ENCODE measurements at regions not wholly inside any gene's neighbourhood (a gene's known extent, or its start where the extent isn't known, plus 50 kb on each side); places are given as distances from the start of the nearest gene placed in this dataset.
"Not testable (repeated sequence)": the region's sequence is repeated elsewhere in the genome, so short reads cannot be mapped to it uniquely, and the experiment has no call there.

GRCh38 chr18:39594206-39594605 lies 2028.6 kb upstream of the CELF4 start:
- DNase-seq: no peak
- no peaks in the 10 kb centered on the region for H3K4me1 Mint-ChIP-seq
- no peak overlapping the region for H3K27ac Mint-ChIP-seq
- no peak overlapping the region for H3K4me3 Mint-ChIP-seq
- no peaks in the 10 kb centered on the region for H3K27me3 Mint-ChIP-seq
- no peak for ATAC-seq
- peaks cover 9 to 14% of the 10 kb centered on the region in 2 donors for H3K9me3 Mint-ChIP-seq

GRCh38 chr18:39591649-39592048 lies 2026.1 kb upstream of the CELF4 start:
- no peaks in the 10 kb centered on the region for H3K27me3 Mint-ChIP-seq
- DNase-seq: no peak
- H3K27ac Mint-ChIP-seq: no peak overlapping the region
- H3K4me3 Mint-ChIP-seq: no peak overlapping the region
- peaks cover 9% of the 10 kb centered on the region in 2 donors for H3K9me3 Mint-ChIP-seq
- no peak for ATAC-seq
- H3K4me1 Mint-ChIP-seq: no peaks in the 10 kb centered on the region

- no peaks in the 10 kb centered on the region for H3K4me1 Mint-ChIP-seq
- H3K27ac Mint-ChIP-seq: no peak overlapping the region
- no peak for DNase-seq
- ATAC-seq: no peak
- no peak overlapping the region for H3K4me3 Mint-ChIP-seq
- peaks cover 9% of the 10 kb centered on the region in 2 donors for H3K9me3 Mint-ChIP-seq
- H3K27me3 Mint-ChIP-seq: no peaks in the 10 kb centered on the region
Observed at GRCh38 chr18:39589496-39589895, 2023.9 kb upstream of the CELF4 start.

GRCh38 chr18:39587586-39587985 lies 2022.0 kb upstream of the CELF4 start:
- H3K9me3 Mint-ChIP-seq: peaks cover 4 to 9% of the 10 kb centered on the region in 2 donors
- H3K4me1 Mint-ChIP-seq: no peaks in the 10 kb centered on the region
- H3K4me3 Mint-ChIP-seq: no peak overlapping the region
- H3K27ac Mint-ChIP-seq: no peak overlapping the region
- no peak for DNase-seq
- no peaks in the 10 kb centered on the region for H3K27me3 Mint-ChIP-seq
- ATAC-seq: no peak

GRCh38 chr18:39586741-39587140 lies 2021.1 kb upstream of the CELF4 start:
- Mint-ChIP-seq H3K27me3 (no peaks in the 10 kb centered on the region), H3K4me1 (no peaks in the 10 kb centered on the region), H3K27ac (no peak overlapping the region), H3K9me3 (peaks cover 3 to 4% of the 10 kb centered on the region in 2 donors), H3K4me3 (no peak overlapping the region)
- no peak for ATAC-seq
- DNase-seq: no peak

- DNase-seq (no peak), ATAC-seq (no peak)
- H3K27ac Mint-ChIP-seq: no peak overlapping the region
- no peak overlapping the region for H3K4me3 Mint-ChIP-seq
- H3K4me1 Mint-ChIP-seq: no peaks in the 10 kb centered on the region
- no peaks in the 10 kb centered on the region for H3K9me3 Mint-ChIP-seq
- H3K27me3 Mint-ChIP-seq: no peaks in the 10 kb centered on the region
Observed at GRCh38 chr18:39574897-39575296, 2009.3 kb upstream of the CELF4 start.

- DNase-seq (peak in 1 of 2 donors; percentile 0), ATAC-seq (no peak)
- H3K4me1 Mint-ChIP-seq: no peaks in the 10 kb centered on the region
Observed at GRCh38 chr18:39571511-39571910, 2005.9 kb upstream of the CELF4 start.

GRCh38 chr18:39565551-39566230 lies 2000.1 kb upstream of the CELF4 start:
- H3K27me3 Mint-ChIP-seq, H3K27ac Mint-ChIP-seq, ATAC-seq, H3K4me3 Mint-ChIP-seq, H3K4me1 Mint-ChIP-seq, DNase-seq, H3K9me3 Mint-ChIP-seq: not testable (repeated sequence)

More at GRCh38 chr18:39571511-39571910, 2005.9 kb upstream of the CELF4 start:
- H3K27ac Mint-ChIP-seq: no peak overlapping the region
- no peak overlapping the region for H3K4me3 Mint-ChIP-seq
- H3K27me3 Mint-ChIP-seq: no peaks in the 10 kb centered on the region
- no peaks in the 10 kb centered on the region for H3K9me3 Mint-ChIP-seq

- Mint-ChIP-seq H3K4me3 (no peak overlapping the region), H3K27me3 (no peaks in the 10 kb centered on the region), H3K9me3 (peaks cover 0 to 5% of the 10 kb centered on the region in 2 donors), H3K4me1 (no peaks in the 10 kb centered on the region), H3K27ac (no peak overlapping the region)
- ATAC-seq (no peak), DNase-seq (no peak)
Observed at GRCh38 chr18:39564716-39565115, 1999.1 kb upstream of the CELF4 start.

GRCh38 chr18:39561126-39561525 lies 1995.5 kb upstream of the CELF4 start:
- DNase-seq (no peak), ATAC-seq (no peak)
- no peaks in the 10 kb centered on the region for H3K27me3 Mint-ChIP-seq
- H3K9me3 Mint-ChIP-seq: peaks cover 5 to 7% of the 10 kb centered on the region in 2 donors
- no peak overlapping the region for H3K4me3 Mint-ChIP-seq
- H3K27ac Mint-ChIP-seq: no peak overlapping the region
- no peaks in the 10 kb centered on the region for H3K4me1 Mint-ChIP-seq

GRCh38 chr18:39558658-39559057 lies 1993.1 kb upstream of the CELF4 start:
- Mint-ChIP-seq H3K9me3 (peaks cover 0 to 10% of the 10 kb centered on the region in 2 donors), H3K27me3 (no peaks in the 10 kb centered on the region), H3K27ac (no peak overlapping the region)

GRCh38 chr18:39555496-39555895 lies 1989.9 kb upstream of the CELF4 start:
- DNase-seq (no peak), ATAC-seq (no peak)
- no peaks in the 10 kb centered on the region for H3K27me3 Mint-ChIP-seq
- no peak overlapping the region for H3K27ac Mint-ChIP-seq
- no peak overlapping the region for H3K4me3 Mint-ChIP-seq
- peaks cover 3 to 17% of the 10 kb centered on the region in 2 donors for H3K9me3 Mint-ChIP-seq
- no peaks in the 10 kb centered on the region for H3K4me1 Mint-ChIP-seq

More at GRCh38 chr18:39558658-39559057, 1993.1 kb upstream of the CELF4 start:
- Mint-ChIP-seq H3K4me1 (no peaks in the 10 kb centered on the region), H3K4me3 (no peak overlapping the region)
- ATAC-seq (no peak), DNase-seq (no peak)

GRCh38 chr18:39550701-39551100 lies 1985.1 kb upstream of the CELF4 start:
- H3K9me3 Mint-ChIP-seq: peaks cover 3 to 16% of the 10 kb centered on the region in 2 donors
- no peaks in the 10 kb centered on the region for H3K27me3 Mint-ChIP-seq
- H3K27ac Mint-ChIP-seq: no peak overlapping the region
- no peak for DNase-seq
- ATAC-seq: no peak
- H3K4me3 Mint-ChIP-seq: no peak overlapping the region
- H3K4me1 Mint-ChIP-seq: no peaks in the 10 kb centered on the region

- Mint-ChIP-seq H3K9me3 (peaks cover 8 to 16% of the 10 kb centered on the region in 2 donors), H3K4me3 (no peak overlapping the region)
Observed at GRCh38 chr18:39549144-39549543, 1983.5 kb upstream of the CELF4 start.

GRCh38 chr18:39531659-39532058 lies 1966.1 kb upstream of the CELF4 start:
- H3K9me3 Mint-ChIP-seq: peaks cover 0 to 6% of the 10 kb centered on the region in 2 donors
- ATAC-seq (no peak), DNase-seq (no peak)
- no peak overlapping the region for H3K27ac Mint-ChIP-seq
- no peaks in the 10 kb centered on the region for H3K27me3 Mint-ChIP-seq
- no peak overlapping the region for H3K4me3 Mint-ChIP-seq
- no peaks in the 10 kb centered on the region for H3K4me1 Mint-ChIP-seq

More at GRCh38 chr18:39549144-39549543, 1983.5 kb upstream of the CELF4 start:
- H3K4me1 Mint-ChIP-seq: no peaks in the 10 kb centered on the region
- H3K27me3 Mint-ChIP-seq: no peaks in the 10 kb centered on the region
- H3K27ac Mint-ChIP-seq: no peak overlapping the region
- no peak for ATAC-seq
- no peak for DNase-seq

GRCh38 chr18:39529358-39529757 lies 1963.8 kb upstream of the CELF4 start:
- H3K9me3 Mint-ChIP-seq: peaks cover 0 to 6% of the 10 kb centered on the region in 2 donors

GRCh38 chr18:39527465-39527864 lies 1961.9 kb upstream of the CELF4 start:
- Mint-ChIP-seq H3K4me3 (no peak overlapping the region), H3K9me3 (peaks cover 0 to 6% of the 10 kb centered on the region in 2 donors), H3K4me1 (no peaks in the 10 kb centered on the region), H3K27ac (no peak overlapping the region), H3K27me3 (no peaks in the 10 kb centered on the region)
- DNase-seq: no peak
- ATAC-seq: no peak

More at GRCh38 chr18:39529358-39529757, 1963.8 kb upstream of the CELF4 start:
- Mint-ChIP-seq H3K4me1 (no peaks in the 10 kb centered on the region), H3K4me3 (no peak overlapping the region), H3K27ac (no peak overlapping the region), H3K27me3 (no peaks in the 10 kb centered on the region)
- ATAC-seq (no peak), DNase-seq (no peak)
